Astrocyte of the cerebellum (primary cell): ENCODE measurements at regions not wholly inside any gene's neighbourhood (a gene's known extent, or its start where the extent isn't known, plus 50 kb on each side); places are given as distances from the start of the nearest gene placed in this dataset.

Experiments
- DNase-seq: peaks from one replicate; pipeline ENCODE4 v3.0.0-alpha.2; 2011; ENCODE audit warnings: low read depth
- H3K4me3 ChIP-seq: 2 replicates; pipeline ENCODE4 v1.5.1; 2011; ENCODE audit warnings: mild to moderate bottlenecking, low read depth, low read length, moderate library complexity
- in situ Hi-C: cut with HindIII; loops from 2 replicates; pipeline ENCODE4 v1.10.0; 2017; ENCODE audit warnings: low sequenced_read_pairs
- TF ChIP-seq, protein P1 (sequence below): IDR thresholded peaks from 2 replicates; pipeline ENCODE4 v1.5.1; 2012; ENCODE audit warnings: low read length, low read depth, moderate library complexity, mild to moderate bottlenecking; ENCODE audit errors: missing control alignments

DNA sequence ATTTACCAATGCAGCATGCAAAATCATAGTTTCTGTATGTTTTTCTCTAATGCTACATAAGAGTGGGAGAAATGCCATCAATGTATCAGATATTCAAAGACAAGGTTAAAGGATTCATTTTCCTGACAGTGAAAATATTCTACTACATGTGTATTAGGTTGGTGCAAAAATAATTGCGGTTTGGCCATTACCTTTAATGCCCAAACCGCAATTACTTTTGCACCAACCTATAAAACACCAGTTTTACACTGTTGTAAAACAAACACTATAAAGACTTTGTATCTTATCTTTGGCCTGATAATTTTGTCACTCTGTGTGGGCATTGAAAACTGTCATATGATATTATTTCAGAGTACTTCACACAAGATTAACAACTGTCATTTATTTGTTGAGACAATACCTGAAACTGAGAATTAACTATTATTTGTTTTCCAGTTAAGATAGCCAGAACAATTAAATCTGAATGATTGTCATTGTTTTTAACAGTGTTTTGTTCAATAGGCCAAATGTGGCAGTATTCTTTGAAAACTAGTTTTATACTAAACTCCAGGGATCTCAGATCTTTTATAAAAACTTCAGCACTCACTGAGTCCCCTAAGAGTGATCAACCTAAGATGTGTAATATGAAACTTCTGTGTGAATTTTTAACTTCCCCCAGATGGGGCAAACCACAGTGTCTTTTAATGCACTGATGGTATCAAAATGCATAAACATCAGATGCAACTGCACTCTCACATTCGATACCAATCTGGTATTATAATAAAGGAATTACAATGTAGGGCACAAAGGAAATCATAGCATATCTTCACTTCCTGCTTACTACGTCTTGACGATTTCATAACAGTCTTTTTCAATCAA, 53.8 kb upstream of the FBN2 start:
- TF ChIP-seq, protein P1, sequence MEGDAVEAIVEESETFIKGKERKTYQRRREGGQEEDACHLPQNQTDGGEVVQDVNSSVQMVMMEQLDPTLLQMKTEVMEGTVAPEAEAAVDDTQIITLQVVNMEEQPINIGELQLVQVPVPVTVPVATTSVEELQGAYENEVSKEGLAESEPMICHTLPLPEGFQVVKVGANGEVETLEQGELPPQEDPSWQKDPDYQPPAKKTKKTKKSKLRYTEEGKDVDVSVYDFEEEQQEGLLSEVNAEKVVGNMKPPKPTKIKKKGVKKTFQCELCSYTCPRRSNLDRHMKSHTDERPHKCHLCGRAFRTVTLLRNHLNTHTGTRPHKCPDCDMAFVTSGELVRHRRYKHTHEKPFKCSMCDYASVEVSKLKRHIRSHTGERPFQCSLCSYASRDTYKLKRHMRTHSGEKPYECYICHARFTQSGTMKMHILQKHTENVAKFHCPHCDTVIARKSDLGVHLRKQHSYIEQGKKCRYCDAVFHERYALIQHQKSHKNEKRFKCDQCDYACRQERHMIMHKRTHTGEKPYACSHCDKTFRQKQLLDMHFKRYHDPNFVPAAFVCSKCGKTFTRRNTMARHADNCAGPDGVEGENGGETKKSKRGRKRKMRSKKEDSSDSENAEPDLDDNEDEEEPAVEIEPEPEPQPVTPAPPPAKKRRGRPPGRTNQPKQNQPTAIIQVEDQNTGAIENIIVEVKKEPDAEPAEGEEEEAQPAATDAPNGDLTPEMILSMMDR = no peak
- DNase-seq = no peak
- H3K4me3 ChIP-seq = no peak overlapping the region
- in situ Hi-C loops = no loop called here

DNA sequence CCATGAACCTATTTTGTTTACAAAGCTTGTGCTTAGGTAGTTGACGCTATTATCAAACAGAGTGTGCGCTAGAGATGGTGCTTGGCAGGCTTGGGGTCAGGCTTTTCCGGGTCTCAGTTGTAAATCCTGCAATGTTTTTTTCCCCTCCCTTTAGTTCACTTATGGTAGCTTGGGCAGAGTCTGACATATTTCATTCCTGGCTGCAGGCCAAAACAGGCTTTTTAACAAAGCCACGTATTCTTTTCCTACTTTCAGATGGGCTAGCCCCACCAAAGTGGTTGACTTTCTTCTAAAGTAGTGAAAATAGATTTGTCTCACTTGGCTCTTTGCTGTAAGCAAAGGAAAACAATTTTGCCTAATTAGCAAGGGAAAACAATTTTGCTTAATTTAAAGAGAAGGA, 58.0 kb upstream of the FBN2 start:
- DNase-seq = peak; percentile 13
- H3K4me3 ChIP-seq = no peak overlapping the region
- in situ Hi-C loops = no loop called here
- TF ChIP-seq, protein P1 = no peak

- TF ChIP-seq, protein P1 = no peak
- in situ Hi-C loops = no loop called here
- no peak overlapping the region for H3K4me3 ChIP-seq
- DNase-seq = no peak
These were observed 59.1 kb upstream of the FBN2 start for GRCh38 chr5:128597156-128597555.

DNA sequence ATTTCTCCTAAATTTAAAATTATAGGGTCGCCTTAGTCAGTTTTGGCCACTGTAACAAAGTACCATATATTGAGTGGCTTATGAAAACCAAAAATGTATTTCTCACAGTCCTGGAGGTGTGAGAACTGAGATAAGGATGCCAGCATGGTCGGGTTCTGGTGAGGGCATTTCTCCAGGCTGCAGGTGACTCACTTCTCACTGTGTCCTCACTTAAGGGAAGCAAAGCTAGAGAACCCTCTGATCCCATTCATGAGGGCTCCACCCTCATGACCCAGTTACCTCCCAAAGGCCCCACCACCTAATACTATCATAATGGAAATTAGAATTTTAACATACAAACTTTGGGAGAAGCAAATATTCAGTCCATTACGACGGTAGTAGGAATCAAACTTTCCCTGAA, 75.1 kb upstream of the FBN2 start:
- DNase-seq = no peak
- TF ChIP-seq, protein P1 = no peak
- H3K4me3 ChIP-seq = no peak overlapping the region
- in situ Hi-C loops = no loop called here

DNA sequence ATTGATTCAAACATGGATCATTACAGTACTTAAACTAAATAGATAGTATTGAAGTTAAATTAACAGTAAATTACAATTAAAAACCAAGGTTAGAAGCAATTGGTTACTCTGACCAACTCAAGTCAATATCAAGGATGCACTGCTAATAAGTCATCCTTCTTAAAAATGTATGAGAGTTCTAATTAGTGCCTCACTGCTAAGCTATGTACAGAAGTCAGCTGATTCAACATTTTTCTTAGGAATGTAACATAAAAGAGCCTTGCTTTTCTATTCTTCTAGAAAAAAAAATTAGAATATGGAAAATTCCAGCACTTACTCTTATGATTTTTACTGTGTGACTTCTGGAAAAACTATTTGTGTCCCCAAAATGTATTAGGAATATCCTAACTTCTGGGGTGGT, 75.7 kb upstream of the FBN2 start:
- TF ChIP-seq, protein P1 = no peak
- no peak overlapping the region for H3K4me3 ChIP-seq
- DNase-seq = no peak
- in situ Hi-C loops = no loop called here

- DNase-seq = no peak
- no peak overlapping the region for H3K4me3 ChIP-seq
- in situ Hi-C loops = no loop called here
- TF ChIP-seq, protein P1 = no peak
These were observed 77.5 kb upstream of the FBN2 start for GRCh38 chr5:128615578-128615977.
